NT2/D1 (cell line): ENCODE measurements at regions not wholly inside any gene's neighbourhood (a gene's known extent, or its start where the extent isn't known, plus 50 kb on each side); places are given as distances from the start of the nearest gene placed in this dataset.

Experiments
- DNase-seq: peaks from one replicate; pipeline ENCODE4 v3.0.0-alpha.2; 2011; ENCODE audit warnings: low read depth, low spot score
- H3K27me3 ChIP-seq: 2 replicates; pipeline ENCODE4 v1.6.0; 2011; ENCODE audit warnings: mild to moderate bottlenecking; ENCODE audit not compliant: insufficient read length, insufficient read depth
- H3K36me3 ChIP-seq: 2 replicates; pipeline ENCODE4 v1.6.1; 2011; ENCODE audit warnings: mild to moderate bottlenecking, low read length, mixed read lengths; ENCODE audit not compliant: insufficient read depth, insufficient read length
- H3K4me1 ChIP-seq: 2 replicates; pipeline ENCODE4 v1.5.1; 2011; ENCODE audit not compliant: insufficient read depth, insufficient read length
- H3K4me3 ChIP-seq: 2 replicates; pipeline ENCODE4 v1.5.1; 2011; ENCODE audit warnings: low read depth; ENCODE audit not compliant: insufficient read length
- H3K9ac ChIP-seq: 2 replicates; pipeline ENCODE4 v1.6.0; 2011; ENCODE audit warnings: low read depth; ENCODE audit not compliant: insufficient read length
- H3K9me3 ChIP-seq: 2 replicates; pipeline ENCODE4 v1.5.1; 2011; ENCODE audit warnings: mild to moderate bottlenecking, low read length; ENCODE audit not compliant: insufficient read depth
- SUZ12 ChIP-seq: IDR thresholded peaks from 2 replicates; pipeline ENCODE4 v1.6.1; 2011; ENCODE audit not compliant: insufficient read length, insufficient read depth; ENCODE audit errors: extremely low read depth
- YY1 ChIP-seq: IDR thresholded peaks from 2 replicates; pipeline ENCODE4 v1.6.1; 2011; ENCODE audit not compliant: insufficient read length, insufficient read depth
- ZNF274 ChIP-seq: IDR thresholded peaks from 2 replicates; pipeline ENCODE4 v1.6.1; 2011; ENCODE audit warnings: mild to moderate bottlenecking, low read depth, low read length

DNA sequence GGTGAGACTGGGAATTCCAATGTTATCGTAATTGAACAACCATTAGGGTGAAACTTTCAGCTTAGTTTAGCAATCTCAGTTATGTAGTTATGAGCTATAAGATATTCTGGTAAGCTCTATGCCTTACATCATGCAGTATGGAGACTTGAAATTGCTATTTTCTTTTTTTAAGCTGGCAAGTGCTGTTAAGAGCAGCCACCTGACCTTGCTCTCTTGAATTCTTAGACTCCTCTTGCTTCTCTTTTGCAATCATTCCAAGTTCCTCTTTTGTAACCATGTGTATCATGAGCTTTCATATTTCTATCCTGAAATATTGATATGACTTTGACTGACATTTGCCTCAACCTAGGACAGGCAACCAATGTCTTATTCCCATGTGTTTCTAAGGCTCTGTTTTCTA, 446.3 kb upstream of the SLC35B3 start:
- DNase-seq: no peak
- Histone ChIP-seq H3K9ac (no peak overlapping the region), H3K36me3 (no peaks in the 10 kb centered on the region), H3K27me3 (no peaks in the 10 kb centered on the region), H3K9me3 (no peaks in the 10 kb centered on the region), H3K4me3 (no peak overlapping the region), H3K4me1 (no peaks in the 10 kb centered on the region)
- TF ChIP-seq YY1 (no peak), SUZ12 (no peak), ZNF274 (no peak)

DNA sequence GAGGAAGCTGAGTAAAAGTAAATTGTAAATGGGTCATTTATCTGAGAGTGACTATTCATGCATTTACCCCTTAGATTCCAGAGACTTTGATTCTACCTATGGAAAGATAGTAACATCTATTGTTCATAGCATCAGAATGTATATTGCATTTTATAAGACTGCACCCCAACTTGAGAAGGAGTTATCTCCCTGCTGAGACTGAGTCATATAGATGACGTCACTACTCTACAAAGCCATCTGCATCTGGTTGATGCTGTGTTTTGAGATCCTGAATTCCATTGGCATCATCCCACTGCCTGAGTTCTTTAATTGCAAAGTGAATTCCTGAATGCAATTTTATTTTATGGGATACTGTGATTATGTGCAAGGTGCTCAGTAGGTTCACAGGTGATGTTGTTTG, 444.0 kb upstream of the SLC35B3 start:
- no peak overlapping the region for H3K4me3 ChIP-seq
- H3K36me3 ChIP-seq: no peaks in the 10 kb centered on the region
- DNase-seq: no peak
- TF ChIP-seq SUZ12 (no peak), YY1 (no peak), ZNF274 (no peak)
- H3K4me1 ChIP-seq: no peaks in the 10 kb centered on the region
- H3K27me3 ChIP-seq: no peaks in the 10 kb centered on the region
- H3K9ac ChIP-seq: no peak overlapping the region
- no peaks in the 10 kb centered on the region for H3K9me3 ChIP-seq

- TF ChIP-seq YY1: no peak
- TF ChIP-seq SUZ12: no peak
- no peak for TF ChIP-seq ZNF274
- Histone ChIP-seq H3K4me1 (no peaks in the 10 kb centered on the region), H3K27me3 (no peaks in the 10 kb centered on the region), H3K9ac (no peak overlapping the region), H3K36me3 (no peaks in the 10 kb centered on the region), H3K9me3 (no peaks in the 10 kb centered on the region), H3K4me3 (no peak overlapping the region)
- no peak for DNase-seq
Measured at GRCh38 chr6:8875986-8876385, 440.6 kb upstream of the SLC35B3 start.

DNA sequence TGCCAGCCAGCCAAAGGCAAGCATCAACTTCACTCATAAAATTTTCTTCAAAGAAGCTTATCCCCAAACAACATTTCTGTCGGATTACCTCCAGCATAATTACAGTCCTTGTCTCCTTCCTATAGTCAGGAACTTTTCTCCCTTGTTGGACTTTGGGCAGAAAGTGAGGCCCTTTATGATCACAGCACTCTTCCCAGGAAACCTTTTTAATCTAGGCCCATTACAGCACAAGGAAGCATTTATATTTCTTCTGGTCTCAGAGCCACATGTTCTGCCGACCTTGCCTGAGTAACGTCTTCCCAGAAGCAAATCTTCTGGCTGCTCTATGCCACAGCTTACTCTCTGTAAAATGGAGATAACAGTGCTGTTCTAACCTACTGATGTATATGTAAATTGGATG, 437.2 kb upstream of the SLC35B3 start:
- Histone ChIP-seq H3K4me3 (no peak overlapping the region), H3K9me3 (no peaks in the 10 kb centered on the region), H3K9ac (no peak overlapping the region), H3K4me1 (no peaks in the 10 kb centered on the region), H3K36me3 (no peaks in the 10 kb centered on the region), H3K27me3 (no peaks in the 10 kb centered on the region)
- DNase-seq: no peak
- TF ChIP-seq ZNF274 (no peak), SUZ12 (no peak), YY1 (no peak)

DNA sequence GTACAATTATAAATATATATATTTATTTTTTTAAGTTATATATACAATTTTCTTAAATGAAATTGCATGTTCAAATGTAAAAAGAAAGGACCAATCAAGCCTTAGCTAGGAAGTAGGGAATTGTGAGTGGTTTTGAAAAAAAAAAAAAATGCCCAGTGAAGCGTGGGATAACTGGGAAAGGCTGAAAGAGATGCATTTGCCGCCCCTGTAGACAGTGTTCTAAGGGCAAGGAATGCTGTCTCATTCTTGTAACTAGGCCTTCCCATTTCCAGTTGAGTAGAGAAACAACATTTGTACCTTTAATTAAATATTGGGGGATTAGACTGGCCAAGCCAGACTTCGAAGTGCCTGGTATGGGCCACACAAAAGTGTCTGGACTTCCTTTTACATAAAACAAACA, 430.1 kb upstream of the SLC35B3 start:
- no peak overlapping the region for H3K4me3 ChIP-seq
- H3K9me3 ChIP-seq: no peaks in the 10 kb centered on the region
- no peak for DNase-seq
- H3K36me3 ChIP-seq: no peaks in the 10 kb centered on the region
- no peaks in the 10 kb centered on the region for H3K4me1 ChIP-seq
- no peaks in the 10 kb centered on the region for H3K27me3 ChIP-seq
- no peak overlapping the region for H3K9ac ChIP-seq
- TF ChIP-seq SUZ12: no peak
- no peak for TF ChIP-seq ZNF274
- TF ChIP-seq YY1: no peak

- no peak for DNase-seq
- TF ChIP-seq ZNF274 (no peak), YY1 (no peak), SUZ12 (no peak)
- no peaks in the 10 kb centered on the region for H3K36me3 ChIP-seq
- no peak overlapping the region for H3K9ac ChIP-seq
- no peak overlapping the region for H3K4me3 ChIP-seq
- H3K4me1 ChIP-seq: no peaks in the 10 kb centered on the region
- no peaks in the 10 kb centered on the region for H3K9me3 ChIP-seq
- H3K27me3 ChIP-seq: no peaks in the 10 kb centered on the region
Measured at GRCh38 chr6:8860671-8861070, 425.3 kb upstream of the SLC35B3 start.

DNA sequence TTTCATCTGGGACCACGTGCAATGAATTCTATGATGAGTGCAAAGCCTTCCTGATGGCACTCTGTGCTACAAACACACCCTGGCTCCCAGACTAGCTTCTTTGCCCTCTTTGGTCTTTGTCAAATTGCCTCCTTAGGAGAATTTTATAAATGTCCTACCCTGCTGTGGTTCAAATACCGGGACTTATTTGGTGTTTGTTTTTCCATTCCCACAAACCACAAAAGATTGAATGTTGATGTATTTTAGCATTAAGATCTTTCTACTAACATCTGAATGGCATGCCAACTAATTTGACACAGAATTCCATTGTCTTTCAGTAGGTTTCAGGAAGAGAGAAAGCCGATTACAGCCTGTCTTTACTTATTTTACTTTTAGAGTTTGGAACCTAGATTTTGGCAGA, 424.2 kb upstream of the SLC35B3 start:
- Histone ChIP-seq H3K9me3 (no peaks in the 10 kb centered on the region), H3K36me3 (no peaks in the 10 kb centered on the region), H3K4me1 (no peaks in the 10 kb centered on the region), H3K9ac (no peak overlapping the region), H3K27me3 (no peaks in the 10 kb centered on the region), H3K4me3 (no peak overlapping the region)
- no peak for DNase-seq
- TF ChIP-seq ZNF274: no peak
- no peak for TF ChIP-seq YY1
- TF ChIP-seq SUZ12: no peak

GRCh38 chr6:8858854-8859331, 423.5 kb upstream of the SLC35B3 start:
- Histone ChIP-seq H3K27me3 (no peaks in the 10 kb centered on the region), H3K4me1 (no peaks in the 10 kb centered on the region), H3K4me3 (no peak overlapping the region), H3K36me3 (no peaks in the 10 kb centered on the region), H3K9ac (no peak overlapping the region), H3K9me3 (no peaks in the 10 kb centered on the region)
- no peak for TF ChIP-seq ZNF274
- no peak for TF ChIP-seq YY1
- TF ChIP-seq SUZ12: no peak
- DNase-seq: no peak
